KG1 (cell line): ENCODE measurements at regions not wholly inside any gene's neighbourhood (a gene's known extent, or its start where the extent isn't known, plus 50 kb on each side); places are given as distances from the start of the nearest gene placed in this dataset.
"Not testable (repeated sequence)": the region's sequence is repeated elsewhere in the genome, so short reads cannot be mapped to it uniquely, and the experiment has no call there.

Experiments
- DNase-seq: peaks from one replicate; lab custom pipeline; 2025; lab: John Stamatoyannopoulos, UW

DNA sequence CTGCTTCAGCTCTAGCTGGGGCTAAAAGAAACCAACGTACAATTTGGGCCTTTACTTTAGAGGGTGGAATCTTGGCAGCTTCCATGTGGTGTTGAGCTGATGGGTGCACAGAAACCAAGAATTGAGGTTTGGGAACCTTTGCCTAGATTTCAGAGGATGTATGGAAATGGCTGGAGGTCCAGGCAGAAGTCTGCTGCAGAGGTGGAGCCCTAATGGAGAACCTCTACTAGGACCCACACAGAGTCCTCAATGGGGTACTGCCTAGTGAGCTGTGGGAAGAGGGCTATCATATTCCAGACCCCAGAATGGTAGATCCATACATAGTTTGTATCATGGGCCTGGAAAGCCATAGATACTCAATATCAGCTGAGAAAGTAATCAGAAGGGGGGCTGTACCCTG is 500.4 kb upstream of the ATP2B1 start:
- no peak for DNase-seq

DNA sequence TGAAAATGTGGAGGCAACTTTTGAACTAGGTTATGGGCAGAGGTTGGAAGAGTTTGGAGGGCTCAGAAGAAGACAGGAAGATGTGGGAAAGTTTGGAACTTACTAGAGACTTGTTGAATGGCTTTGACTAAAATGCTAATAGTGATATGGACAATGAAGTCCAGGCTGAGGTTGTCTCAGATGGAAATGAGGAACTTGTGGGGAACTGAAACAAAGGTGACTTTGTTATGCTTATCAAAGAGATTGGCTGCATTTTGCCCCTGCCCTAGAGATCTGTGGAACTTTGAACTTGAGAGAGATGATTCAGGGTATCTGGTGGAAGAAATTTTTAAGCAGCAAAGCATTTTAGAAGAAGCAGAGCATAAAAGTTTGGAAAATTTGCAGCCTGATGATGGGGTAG is 499.7 kb upstream of the ATP2B1 start:
- not testable (repeated sequence) for DNase-seq

GRCh38 chr12:90207799-90208198 is 499.2 kb upstream of the ATP2B1 start:
- no peak for DNase-seq

GRCh38 chr12:90205165-90205564 is 496.5 kb upstream of the ATP2B1 start:
- no peak for DNase-seq

- no peak for DNase-seq
These were observed 494.9 kb upstream of the ATP2B1 start for GRCh38 chr12:90203556-90203955.

DNA sequence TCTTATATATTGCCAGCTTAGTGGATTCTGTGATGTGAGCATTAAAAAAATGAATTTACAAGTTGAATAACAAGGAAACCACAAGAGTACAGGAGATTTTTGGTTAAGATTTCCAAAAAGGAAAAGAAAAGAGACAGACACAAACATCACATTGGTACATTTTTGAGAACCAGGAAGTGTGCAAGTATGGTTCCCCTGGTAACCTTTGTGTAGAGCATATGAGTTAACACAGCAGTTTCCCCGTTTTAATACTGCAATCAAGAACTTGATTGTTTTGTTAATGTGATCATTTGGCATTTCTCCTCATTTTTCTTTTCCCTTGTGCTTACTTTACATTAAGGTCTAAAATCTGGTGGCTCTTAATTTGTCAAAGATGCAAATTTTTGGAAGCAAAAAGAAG is 490.4 kb upstream of the ATP2B1 start:
- DNase-seq, result no peak

DNA sequence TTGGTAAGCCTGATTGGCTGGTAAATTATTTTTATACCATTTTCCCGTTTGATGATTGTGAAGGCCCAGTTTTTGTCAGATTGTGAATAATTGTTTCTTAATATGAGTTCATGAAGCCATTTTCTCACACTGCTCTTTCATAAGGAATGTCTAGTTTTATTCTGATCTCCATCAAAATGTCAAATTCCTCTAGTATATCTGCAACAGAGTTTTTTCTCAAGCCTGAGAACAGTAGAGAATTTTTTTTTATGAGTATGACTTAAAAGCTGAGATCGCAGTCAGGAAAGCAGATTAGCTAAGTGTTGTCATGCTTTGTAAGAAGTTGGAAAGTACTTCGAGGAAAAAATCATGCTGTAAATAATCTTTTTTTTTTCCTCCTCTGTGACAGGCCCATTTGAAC is 484.9 kb upstream of the ATP2B1 start:
- DNase-seq, result no peak

- no peak for DNase-seq
These were observed 480.2 kb upstream of the ATP2B1 start for GRCh38 chr12:90188857-90189256.

GRCh38 chr12:90183201-90183600 is 474.6 kb upstream of the ATP2B1 start:
- no peak for DNase-seq

GRCh38 chr12:90181216-90181615 is 472.6 kb upstream of the ATP2B1 start:
- no peak for DNase-seq

GRCh38 chr12:90174956-90175355 is 466.3 kb upstream of the ATP2B1 start:
- DNase-seq, result no peak

DNA sequence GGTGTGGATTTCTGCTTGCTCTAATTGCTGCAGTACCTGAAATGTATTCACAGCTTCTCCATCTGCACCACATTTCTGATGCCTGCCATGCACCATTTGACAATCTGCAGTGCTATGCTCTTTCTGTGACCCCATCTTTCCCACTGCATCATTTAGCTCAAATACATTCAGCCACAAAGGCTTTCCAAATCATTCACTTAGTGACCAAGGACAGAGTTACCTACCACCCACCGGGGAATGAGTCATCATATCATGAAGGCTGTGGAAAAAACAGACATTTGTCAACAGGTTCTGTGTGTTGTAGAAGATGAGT is 465.5 kb upstream of the ATP2B1 start:
- no peak for DNase-seq

- DNase-seq, result no peak
These were observed 465.0 kb upstream of the ATP2B1 start for GRCh38 chr12:90173499-90174197.

GRCh38 chr12:90172524-90172923 is 463.9 kb upstream of the ATP2B1 start:
- DNase-seq, result no peak

- no peak for DNase-seq
These were observed 462.1 kb upstream of the ATP2B1 start for GRCh38 chr12:90170740-90171139.

GRCh38 chr12:90167518-90168208 is 459.0 kb upstream of the ATP2B1 start:
- DNase-seq, result no peak

DNA sequence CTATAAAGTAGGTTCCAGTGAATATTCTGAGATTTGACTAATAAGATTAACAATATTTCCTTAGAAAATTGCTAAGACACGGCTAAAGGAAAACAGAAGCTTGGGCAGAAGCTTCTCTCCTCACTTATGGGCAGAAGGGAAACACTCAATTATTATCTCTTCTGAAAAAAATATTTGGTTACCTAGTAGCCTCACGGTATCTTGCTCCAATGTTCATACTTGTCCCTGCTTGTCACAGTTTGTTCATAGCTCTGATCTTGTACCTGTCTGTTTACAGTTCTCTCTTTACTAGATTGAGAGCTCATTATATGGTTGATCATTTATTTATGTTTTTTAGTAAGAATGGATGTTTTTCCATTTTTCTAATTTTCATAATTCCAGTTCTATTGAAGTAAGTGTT is 458.0 kb upstream of the ATP2B1 start:
- no peak for DNase-seq

- DNase-seq, result no peak
These were observed 457.4 kb upstream of the ATP2B1 start for GRCh38 chr12:90166012-90166411.

DNA sequence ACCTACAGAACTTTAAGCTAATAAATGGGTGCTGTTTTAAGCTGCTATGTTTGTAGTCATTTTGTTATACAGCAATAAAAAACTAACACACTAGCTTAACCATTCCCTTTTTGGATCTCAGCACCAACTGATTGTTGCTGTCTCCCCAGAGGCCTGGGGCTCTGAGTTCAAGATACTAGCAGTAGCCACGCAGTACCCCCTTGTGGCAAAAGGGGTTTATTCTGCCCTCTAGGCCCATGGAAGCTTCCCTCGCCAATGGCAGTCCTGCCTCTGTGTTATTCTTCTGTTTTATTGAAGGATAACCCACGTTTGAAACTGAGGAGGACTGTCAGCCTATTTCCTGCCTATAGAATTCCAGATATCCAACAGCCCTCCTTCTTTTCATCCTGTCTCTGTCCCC is 455.3 kb upstream of the ATP2B1 start:
- no peak for DNase-seq

DNA sequence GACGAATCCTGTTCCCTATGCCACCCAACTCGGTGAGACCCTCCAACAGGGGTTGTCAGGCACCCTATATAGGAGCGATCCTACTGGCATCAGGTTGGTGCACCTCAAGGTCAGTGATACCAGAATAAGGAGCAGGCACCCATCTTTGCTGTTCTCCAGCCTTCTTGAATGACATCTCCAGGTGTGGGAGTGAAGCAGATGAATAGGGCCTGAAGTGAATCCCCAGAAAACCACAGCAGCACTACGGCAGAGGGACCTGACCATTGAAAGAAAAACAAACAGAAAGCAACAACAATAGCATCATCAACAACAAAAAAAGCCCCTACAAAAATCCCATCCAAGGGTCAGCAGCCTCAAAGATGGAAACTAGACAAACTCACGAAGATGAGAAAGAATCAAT is 445.2 kb upstream of the ATP2B1 start:
- no peak for DNase-seq

GRCh38 chr12:90152897-90153624 is 444.4 kb upstream of the ATP2B1 start:
- DNase-seq, result no peak

GRCh38 chr12:90151491-90152015 is 442.9 kb upstream of the ATP2B1 start:
- DNase-seq, result no peak

GRCh38 chr12:90149453-90149852 is 440.8 kb upstream of the ATP2B1 start:
- no peak for DNase-seq
